HG02623 (cell line): ENCODE measurements at regions not wholly inside any gene's neighbourhood (a gene's known extent, or its start where the extent isn't known, plus 50 kb on each side); places are given as distances from the start of the nearest gene placed in this dataset.
"Not testable (repeated sequence)": the region's sequence is repeated elsewhere in the genome, so short reads cannot be mapped to it uniquely, and the experiment has no call there.

ENCODE experiments used
- ATAC-seq: cut with Tn5 transposase; IDR thresholded peaks from one replicate; pipeline ENCODE4 v1.9.1; 2021; ENCODE audit warnings: moderate library complexity; ENCODE audit not compliant: unreplicated experiment

GRCh38 chr4:181051931-181052330 is 1191.3 kb upstream of the TENM3 start:
- ATAC-seq: no peak

- no peak for ATAC-seq
Measured at GRCh38 chr4:181061787-181062186, 1181.4 kb upstream of the TENM3 start.

GRCh38 chr4:181063212-181063611 is 1180.0 kb upstream of the TENM3 start:
- no peak for ATAC-seq

GRCh38 chr4:181077341-181077740 is 1165.9 kb upstream of the TENM3 start:
- ATAC-seq: no peak

- no peak for ATAC-seq
Measured at GRCh38 chr4:181078196-181078595, 1165.0 kb upstream of the TENM3 start.

GRCh38 chr4:181083757-181084361 is 1159.3 kb upstream of the TENM3 start:
- ATAC-seq: no peak

GRCh38 chr4:181085557-181085956 is 1157.6 kb upstream of the TENM3 start:
- no peak for ATAC-seq

- ATAC-seq: no peak
Measured at GRCh38 chr4:181105487-181105886, 1137.7 kb upstream of the TENM3 start.

GRCh38 chr4:181106398-181106797 is 1136.8 kb upstream of the TENM3 start:
- no peak for ATAC-seq

- no peak for ATAC-seq
Measured at GRCh38 chr4:181108237-181108636, 1135.0 kb upstream of the TENM3 start.

GRCh38 chr4:181119186-181119585 is 1124.0 kb upstream of the TENM3 start:
- ATAC-seq: no peak

- no peak for ATAC-seq
Measured at GRCh38 chr4:181121733-181122132, 1121.5 kb upstream of the TENM3 start.

- no peak for ATAC-seq
Measured at GRCh38 chr4:181127171-181127570, 1116.0 kb upstream of the TENM3 start.

GRCh38 chr4:181130317-181130716 is 1112.9 kb upstream of the TENM3 start:
- ATAC-seq: not testable (repeated sequence)

- no peak for ATAC-seq
Measured at GRCh38 chr4:181137351-181137750, 1105.9 kb upstream of the TENM3 start.

GRCh38 chr4:181138116-181138515 is 1105.1 kb upstream of the TENM3 start:
- no peak for ATAC-seq

- no peak for ATAC-seq
Measured at GRCh38 chr4:181140037-181140603, 1103.1 kb upstream of the TENM3 start.

- ATAC-seq: peak; percentile 89
Measured at GRCh38 chr4:181143250-181143854, 1099.8 kb upstream of the TENM3 start.

- no peak for ATAC-seq
Measured at GRCh38 chr4:181146051-181146450, 1097.2 kb upstream of the TENM3 start.

GRCh38 chr4:181147416-181147951 is 1095.7 kb upstream of the TENM3 start:
- no peak for ATAC-seq

- no peak for ATAC-seq
Measured at GRCh38 chr4:181148470-181148869, 1094.7 kb upstream of the TENM3 start.

GRCh38 chr4:181150191-181150590 is 1093.0 kb upstream of the TENM3 start:
- ATAC-seq: no peak
